Erythroblast (primary cell): ENCODE measurements at regions not wholly inside any gene's neighbourhood (a gene's known extent, or its start where the extent isn't known, plus 50 kb on each side); places are given as distances from the start of the nearest gene placed in this dataset.

Experiments
- GATA1 ChIP-seq: IDR thresholded peaks from 2 replicates; pipeline ENCODE4 v1.6.1; 2011; ENCODE audit warnings: low read depth, mild to moderate bottlenecking, control low read depth, low read length, moderate library complexity
- POLR2A ChIP-seq: IDR thresholded peaks from 2 replicates; pipeline ENCODE4 v1.6.1; 2011; ENCODE audit warnings: mild to moderate bottlenecking, low read length

GRCh38 chr10:106313041-106313440 lies 851.5 kb downstream of the SORCS1 start:
- no peak for TF ChIP-seq POLR2A
- TF ChIP-seq GATA1: no peak
